ENCODE measurements at regions not wholly inside any gene's neighbourhood (a gene's known extent, or its start where the extent isn't known, plus 50 kb on each side); places are given as distances from the start of the nearest gene placed in this dataset.

GRCh38 chr12:4857472-4858291, 52.0 kb upstream of the KCNA1 start:
- H2AFZ ChIP-seq (ENCODE audit: low read length), result peak overlapping the region; percentile 41; the same call in 1 of the 2 replicates

GRCh38 chr12:4858386-4858785, 51.3 kb upstream of the KCNA1 start:
- Histone ChIP-seq H3K79me2 (ENCODE audit: insufficient read depth, low read depth, low read length) (no peaks in the 10 kb centered on the region), H3K36me3 (ENCODE audit: insufficient read depth, low read length) (no peaks in the 10 kb centered on the region), H4K20me1 (ENCODE audit: insufficient read depth, low read length) (no peaks in the 10 kb centered on the region), H2AFZ (ENCODE audit: low read length) (no peak overlapping the region; the same call in 1 of the 2 replicates), H3K9me3 (ENCODE audit: low read length) (no peaks in the 10 kb centered on the region), H3K4me3 (ENCODE audit: low read depth, low read length, poor library complexity, severe bottlenecking) (no peak overlapping the region), H3K4me1 (ENCODE audit: insufficient read depth, low read length, poor library complexity, severe bottlenecking) (peaks cover 15% of the 10 kb centered on the region), H3K9me2 (ENCODE audit: insufficient read depth, low read length) (no peaks in the 10 kb centered on the region), H3K27ac (ENCODE audit: low read depth, low read length, poor library complexity, severe bottlenecking) (no peak overlapping the region), H3K4me2 (ENCODE audit: low read length) (no peak overlapping the region)
- TF ChIP-seq EZH2phosphoT487 (IDR thresholded peaks at IDR 0.05; ENCODE audit: borderline replicate concordance, low read depth, low read length) (no peak), CTCF (conservative IDR thresholded peaks at IDR 0.05; ENCODE audit: low read length) (no peak)
- ChIA-PET CTCF (ENCODE audit: unreplicated experiment) (no interaction called here), POLR2A (interaction anchor here (0.7 kb wide), 1 partner anchor 649 kb away, joined by 4 read pairs; no protein-coding TSS in a partner anchor)
- DNase-seq (ENCODE audit: low spot score), result peak; percentile 13
- BruUV-seq (replicated peaks), result no TSS peak
- intact Hi-C loops (cut with micrococcal nuclease; ENCODE audit: unreplicated experiment), result loop anchor here (5.0 kb wide), 1 partner anchor 281 kb away; no protein-coding TSS in a partner anchor

More at GRCh38 chr12:4857472-4858291, 52.0 kb upstream of the KCNA1 start:
- Histone ChIP-seq H3K79me2 (ENCODE audit: insufficient read depth, low read depth, low read length) (no peaks in the 10 kb centered on the region), H3K27ac (ENCODE audit: low read depth, low read length, poor library complexity, severe bottlenecking) (no peak overlapping the region), H4K20me1 (ENCODE audit: insufficient read depth, low read length) (no peaks in the 10 kb centered on the region), H3K4me1 (ENCODE audit: insufficient read depth, low read length, poor library complexity, severe bottlenecking) (peaks cover 15% of the 10 kb centered on the region), H3K9me3 (ENCODE audit: low read length) (no peaks in the 10 kb centered on the region), H3K9me2 (ENCODE audit: insufficient read depth, low read length) (no peaks in the 10 kb centered on the region), H3K4me2 (ENCODE audit: low read length) (peak overlapping the region; percentile 48), H3K36me3 (ENCODE audit: insufficient read depth, low read length) (no peaks in the 10 kb centered on the region), H3K4me3 (ENCODE audit: low read depth, low read length, poor library complexity, severe bottlenecking) (no peak overlapping the region)
- BruUV-seq (replicated peaks), result no TSS peak
- intact Hi-C loops (cut with micrococcal nuclease; ENCODE audit: unreplicated experiment), result loop anchor here (1.0 to 5.0 kb wide), 2 partner anchors 146 to 280 kb away; no protein-coding TSS in a partner anchor
- POLR2A ChIA-PET, result interaction anchor here (1.0 kb wide), 1 partner anchor 26 kb away, joined by 3 read pairs; no protein-coding TSS in a partner anchor
- peak; percentile 77 for DNase-seq (ENCODE audit: low spot score)
- CTCF ChIA-PET (ENCODE audit: unreplicated experiment), result no interaction called here
- TF ChIP-seq EZH2phosphoT487 (IDR thresholded peaks at IDR 0.05; ENCODE audit: borderline replicate concordance, low read depth, low read length) (no peak), CTCF (conservative IDR thresholded peaks at IDR 0.05; ENCODE audit: low read length) (peak; percentile 91)

Data from OCI-LY7 (cell line).